Fibroblast of skin of back (primary cell): ENCODE measurements at regions not wholly inside any gene's neighbourhood (a gene's known extent, or its start where the extent isn't known, plus 50 kb on each side); places are given as distances from the start of the nearest gene placed in this dataset.
"Not testable (repeated sequence)": the region's sequence is repeated elsewhere in the genome, so short reads cannot be mapped to it uniquely, and the experiment has no call there.

Experiments used
- DNase-seq: peaks from one replicate; pipeline ENCODE4 v3.0.0-alpha.2; 2013

DNA sequence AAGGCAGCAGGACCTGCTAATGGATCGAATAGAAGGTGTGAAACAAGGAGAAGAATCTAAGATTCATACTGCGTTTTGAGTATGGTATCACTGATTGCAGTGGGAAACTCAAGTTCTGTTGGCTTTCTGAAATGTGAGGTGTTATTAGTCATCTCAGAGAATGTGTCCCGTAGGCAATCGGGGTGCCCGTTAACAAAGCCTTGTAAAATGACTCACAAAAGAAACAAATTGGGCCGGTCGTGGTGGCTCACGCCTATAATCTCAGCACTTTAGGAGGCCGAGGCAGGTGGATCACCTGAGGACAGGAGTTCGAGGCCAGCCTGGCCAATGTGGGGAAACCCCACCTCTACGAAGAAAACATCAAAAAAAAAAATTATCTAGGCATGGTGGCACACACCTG is 118.2 kb upstream of the C7orf33 start:
- DNase-seq, result no peak

DNA sequence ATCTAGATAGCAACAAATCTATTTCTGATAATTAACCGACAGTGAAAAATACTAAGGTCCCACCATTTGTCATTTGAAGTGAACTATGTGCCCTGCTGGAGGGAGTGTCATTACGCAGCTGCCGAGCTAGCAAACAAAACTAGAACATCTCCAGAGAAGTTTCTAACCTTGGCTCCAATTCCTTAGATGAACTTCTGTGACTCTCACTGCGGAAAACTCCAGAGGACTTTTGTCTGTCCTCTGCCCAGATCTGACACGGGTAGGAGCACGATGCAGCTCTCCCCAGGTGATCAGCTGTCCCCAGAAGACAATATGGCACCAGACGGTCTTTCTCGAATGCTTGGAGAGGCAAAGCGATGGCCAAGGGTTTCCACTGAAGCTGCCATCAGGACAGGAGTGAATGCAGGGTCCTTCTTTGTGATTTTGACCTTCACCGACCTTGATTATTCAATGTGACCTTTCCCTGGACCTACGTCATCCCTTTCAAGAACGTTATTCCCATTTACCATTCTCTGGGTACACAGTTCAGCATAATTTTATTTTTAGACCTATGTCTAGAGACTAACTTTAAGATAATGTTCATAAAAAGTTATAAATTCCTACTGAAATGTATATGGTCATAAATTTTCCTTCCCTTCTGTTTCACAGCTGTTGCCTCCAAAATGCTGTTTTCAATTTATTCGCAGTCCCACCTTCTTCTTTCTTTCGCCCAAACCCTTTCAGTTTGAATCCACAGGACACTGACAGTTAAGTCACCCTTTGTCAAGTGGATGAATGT is 116.7 kb upstream of the C7orf33 start:
- DNase-seq, result no peak

DNA sequence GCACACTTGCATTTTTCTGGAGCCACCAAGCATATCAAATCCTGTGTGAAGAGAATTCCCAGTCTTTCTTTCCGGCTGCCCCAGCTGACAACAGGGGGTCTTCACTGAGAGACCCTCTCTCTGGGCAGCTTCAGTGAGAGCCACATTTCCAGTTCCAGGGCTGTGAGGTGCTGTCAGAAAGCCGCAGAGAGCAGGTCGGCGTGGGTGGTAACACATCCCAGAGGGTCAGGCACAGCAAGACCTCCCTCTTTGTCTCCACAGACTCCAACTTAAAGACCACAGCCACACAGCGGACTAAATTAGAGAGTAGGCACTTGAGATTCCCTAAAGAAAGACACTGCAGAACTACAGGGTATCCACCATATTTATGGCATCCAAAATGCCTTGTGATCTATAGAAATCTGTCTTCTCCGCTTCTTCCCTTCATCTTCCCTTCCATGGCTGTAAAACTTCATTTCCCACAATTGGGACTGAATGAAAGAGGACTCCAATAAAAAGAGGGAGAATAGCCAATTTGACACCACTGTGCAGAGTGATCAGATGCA is 116.0 kb upstream of the C7orf33 start:
- no peak for DNase-seq

DNA sequence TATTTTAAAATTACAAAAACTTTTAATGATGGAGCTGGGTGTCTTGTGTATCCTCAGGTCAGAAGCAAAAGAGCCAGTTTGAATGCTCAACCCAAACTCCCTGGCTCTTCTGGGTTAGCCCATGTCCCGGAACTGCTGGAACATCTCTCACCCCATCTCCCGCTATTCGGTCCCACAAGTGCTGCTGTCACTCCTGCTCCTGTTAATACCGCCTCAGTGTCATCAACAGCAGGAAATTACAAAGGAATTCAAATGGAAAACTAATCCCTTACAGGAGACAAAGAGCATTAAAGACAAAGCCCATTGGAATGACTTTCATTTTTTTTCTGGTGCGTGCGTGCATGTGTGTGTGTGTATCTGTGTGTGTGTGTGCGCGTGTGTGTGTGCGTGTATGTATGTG is 112.0 kb upstream of the C7orf33 start:
- no peak for DNase-seq

DNA sequence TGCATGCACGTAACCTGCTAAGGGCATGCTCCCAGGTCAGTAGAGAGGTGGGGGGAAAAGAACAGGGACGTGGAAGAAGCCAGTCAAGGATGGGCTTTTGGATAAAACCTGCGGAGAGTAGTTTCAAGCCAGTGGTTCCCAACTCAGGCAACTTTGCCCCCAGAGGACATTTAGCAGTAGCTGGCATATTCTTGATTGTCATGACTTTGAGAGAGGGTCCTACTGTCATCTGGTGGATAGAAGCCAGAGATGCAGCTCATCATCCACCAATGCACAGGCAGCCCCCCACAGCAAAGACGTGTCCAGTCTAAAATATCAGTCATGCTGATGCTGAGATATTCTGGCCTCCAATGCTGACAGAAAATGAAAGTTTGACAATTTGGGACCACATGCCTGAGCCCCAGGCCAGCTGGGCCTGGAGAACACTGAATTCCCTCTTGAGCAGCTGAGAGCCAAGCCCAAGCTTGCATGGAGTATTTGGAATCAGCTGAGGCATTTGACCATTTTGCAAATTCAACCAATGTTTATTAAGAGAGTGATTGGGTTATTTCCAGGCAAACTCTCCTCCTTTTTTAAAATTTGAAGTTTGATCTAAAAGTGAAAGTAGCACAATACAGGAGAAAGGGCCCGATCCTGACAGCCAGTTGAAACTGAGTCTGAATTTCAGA is 110.0 kb upstream of the C7orf33 start:
- no peak for DNase-seq

DNA sequence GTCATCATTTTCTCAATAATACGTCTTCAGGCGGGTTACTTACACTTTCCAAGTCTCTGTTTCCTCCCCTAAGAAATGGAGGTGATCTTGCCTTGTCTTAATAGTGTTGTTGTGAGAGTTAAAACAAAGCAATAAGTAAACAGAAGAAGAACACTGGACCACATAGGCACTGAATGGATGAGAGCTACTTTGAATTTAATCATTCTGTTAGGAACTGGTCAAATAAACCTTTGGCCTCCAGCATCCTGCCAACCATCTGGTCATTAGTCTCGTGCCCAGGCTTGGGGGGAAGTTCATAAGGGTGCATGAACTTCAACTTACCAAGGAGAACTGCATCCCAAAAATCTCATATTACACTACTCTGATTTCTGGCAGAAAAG is 109.4 kb upstream of the C7orf33 start:
- no peak for DNase-seq

DNA sequence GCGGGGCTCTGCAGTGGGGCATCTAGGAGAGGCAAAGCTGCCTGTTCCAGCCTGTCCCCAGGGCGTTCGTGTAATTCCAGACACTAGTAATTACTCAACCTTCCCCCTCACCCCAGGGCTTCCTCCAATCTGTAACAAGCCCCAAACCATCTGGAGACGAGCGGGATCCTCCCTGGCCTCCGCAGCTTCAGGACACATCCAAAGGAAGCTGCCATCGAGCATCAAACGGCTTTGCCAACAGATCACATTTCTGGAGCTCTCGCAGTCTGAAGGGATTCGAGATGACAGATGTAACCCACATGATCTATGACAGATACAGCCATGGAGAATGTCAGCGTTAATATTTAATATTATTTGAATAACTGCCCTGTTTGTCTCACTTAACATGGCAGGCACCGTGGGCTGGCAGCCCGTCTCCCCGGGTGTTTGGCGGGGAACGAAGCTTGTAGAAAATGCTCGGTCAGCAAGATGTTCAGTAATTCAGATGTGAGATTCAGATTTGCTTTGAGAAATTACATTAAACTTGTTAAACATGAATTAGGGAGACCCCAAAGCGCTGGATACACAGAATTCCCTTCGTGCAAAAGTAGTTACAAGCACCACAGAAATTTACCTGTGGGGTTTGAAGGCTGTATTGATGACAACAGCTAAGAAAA is 108.5 kb upstream of the C7orf33 start:
- DNase-seq, result no peak

DNA sequence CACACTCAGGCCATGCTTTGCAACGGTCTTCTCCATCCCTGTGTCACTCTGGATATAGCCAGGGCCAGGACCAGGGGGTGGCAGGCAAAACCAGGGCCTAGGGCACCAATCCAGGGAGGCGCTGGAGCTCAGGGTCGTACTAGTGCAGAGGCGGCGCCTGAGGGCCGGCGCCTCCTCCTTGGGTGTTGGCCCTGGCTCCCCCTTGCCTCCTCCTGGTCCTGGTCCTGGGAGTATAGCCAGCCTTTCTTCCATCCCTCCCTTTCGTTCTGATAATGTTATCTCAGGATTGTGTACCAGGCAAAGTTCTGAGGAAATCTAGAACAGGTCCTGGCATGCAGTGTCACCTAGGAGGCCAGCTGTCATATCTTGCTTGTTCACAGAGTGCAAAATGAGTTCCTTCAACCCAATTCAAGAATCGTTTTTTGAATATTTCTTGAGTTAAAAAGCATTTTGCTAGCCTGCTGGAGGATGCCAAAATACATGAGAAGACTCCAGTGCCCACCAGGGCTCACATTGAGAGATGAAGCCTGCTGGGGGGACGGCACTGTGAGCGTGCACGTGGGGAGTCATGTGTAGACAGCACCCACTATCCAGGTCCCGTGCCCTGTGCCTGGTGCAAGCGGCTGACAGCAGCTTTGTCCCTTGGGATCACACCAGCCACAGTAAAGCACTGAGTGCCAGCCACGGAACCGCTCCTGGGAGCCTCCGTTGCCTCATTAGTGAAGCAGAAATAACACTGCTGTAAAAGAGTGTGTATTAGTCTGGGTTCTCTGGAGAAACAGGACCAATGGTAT is 106.9 kb upstream of the C7orf33 start:
- no peak for DNase-seq

DNA sequence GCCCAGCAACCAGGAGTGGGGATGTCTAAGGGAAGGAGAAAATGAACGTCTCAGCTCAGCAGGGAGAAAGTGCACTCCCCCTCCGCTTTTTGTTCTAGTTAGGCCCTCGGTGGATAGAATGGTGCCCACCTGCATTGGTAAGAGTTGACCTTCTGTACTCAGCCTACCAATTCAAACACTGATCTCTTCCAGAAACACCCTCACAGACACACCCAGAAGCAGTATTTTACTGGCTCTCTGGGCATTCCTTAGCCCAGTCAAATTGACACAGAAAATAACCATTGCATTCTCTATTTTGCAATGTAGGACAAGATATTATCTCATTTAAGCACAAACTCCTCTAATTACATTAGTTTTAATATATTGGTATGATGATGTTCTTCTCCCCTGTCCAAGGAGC is 106.1 kb upstream of the C7orf33 start:
- no peak for DNase-seq

DNA sequence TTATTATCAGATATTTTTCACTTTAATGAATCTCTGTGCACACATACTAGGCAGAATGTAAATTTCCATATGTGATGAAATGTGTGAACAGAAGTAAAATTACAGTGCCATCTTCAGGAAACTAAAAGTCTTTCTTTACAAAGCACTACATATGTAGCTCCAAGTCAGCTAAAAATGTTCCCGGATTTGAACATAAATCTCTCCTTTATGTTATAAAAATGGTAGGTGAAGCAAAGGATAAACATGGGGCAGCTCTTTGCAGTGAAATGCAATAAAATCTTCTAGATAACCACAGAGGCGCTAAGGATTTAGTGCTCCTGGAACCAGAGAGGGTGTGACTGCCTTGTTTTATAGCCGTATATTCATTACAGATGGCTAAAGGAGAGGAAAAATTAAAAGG is 104.9 kb upstream of the C7orf33 start:
- DNase-seq, result no peak

DNA sequence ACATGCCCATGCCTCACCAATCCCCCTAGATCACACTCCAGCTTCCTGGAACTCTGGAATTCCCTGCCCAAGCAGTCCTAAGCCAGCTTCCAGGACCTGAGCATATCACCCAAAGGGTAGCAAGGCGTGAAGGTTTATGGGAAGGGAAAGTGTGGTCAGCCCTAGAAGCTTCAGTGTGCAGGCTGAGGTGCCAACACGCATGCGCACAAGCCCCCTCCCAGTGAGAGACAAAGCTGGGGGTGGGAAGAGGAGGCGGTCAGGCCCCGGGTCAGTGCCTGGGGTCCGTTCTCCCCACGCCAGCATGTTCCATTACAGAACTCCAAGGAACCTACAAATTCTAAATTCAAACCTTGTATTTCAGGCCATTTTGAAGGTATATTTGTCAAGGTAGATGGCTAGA is 103.6 kb upstream of the C7orf33 start:
- no peak for DNase-seq

DNA sequence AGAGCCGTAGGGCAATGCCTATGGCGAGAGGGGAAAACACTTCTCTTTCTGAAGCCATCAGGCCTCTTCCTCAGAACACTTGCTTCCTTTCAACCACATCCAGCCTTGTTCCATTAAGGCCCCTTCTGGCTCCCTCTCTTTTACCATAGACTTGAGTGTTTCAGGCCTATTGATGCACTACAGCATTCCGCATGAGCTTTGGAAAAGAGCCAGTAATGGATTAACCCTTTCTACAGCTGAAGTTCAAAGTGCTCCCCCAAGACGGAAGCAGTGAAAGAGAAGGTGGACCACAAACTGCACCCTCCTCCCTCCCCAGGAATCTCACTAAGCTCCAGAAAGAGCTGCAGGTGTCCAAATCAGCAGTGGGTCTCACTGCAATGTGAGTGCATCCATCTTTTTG is 102.7 kb upstream of the C7orf33 start:
- DNase-seq, result no peak

DNA sequence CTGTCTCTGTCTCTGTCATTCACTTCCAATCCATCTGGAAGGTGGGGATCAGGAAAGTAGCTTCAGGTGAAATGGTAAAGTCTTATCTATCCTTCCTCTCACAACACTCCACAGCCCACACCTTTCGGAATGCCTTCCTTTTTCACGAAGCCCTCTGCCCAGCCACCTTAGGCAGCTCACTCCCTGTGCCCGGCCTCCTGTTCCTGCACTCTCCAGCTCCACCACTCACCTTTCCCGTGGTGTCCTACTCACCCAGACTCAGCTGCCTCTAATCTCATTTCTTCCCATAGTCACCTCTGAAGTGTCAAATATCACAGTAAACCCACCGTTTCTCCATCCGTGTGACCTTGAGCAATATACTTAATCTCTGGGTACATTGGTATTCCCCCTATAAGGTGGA is 100.9 kb upstream of the C7orf33 start:
- no peak for DNase-seq

DNA sequence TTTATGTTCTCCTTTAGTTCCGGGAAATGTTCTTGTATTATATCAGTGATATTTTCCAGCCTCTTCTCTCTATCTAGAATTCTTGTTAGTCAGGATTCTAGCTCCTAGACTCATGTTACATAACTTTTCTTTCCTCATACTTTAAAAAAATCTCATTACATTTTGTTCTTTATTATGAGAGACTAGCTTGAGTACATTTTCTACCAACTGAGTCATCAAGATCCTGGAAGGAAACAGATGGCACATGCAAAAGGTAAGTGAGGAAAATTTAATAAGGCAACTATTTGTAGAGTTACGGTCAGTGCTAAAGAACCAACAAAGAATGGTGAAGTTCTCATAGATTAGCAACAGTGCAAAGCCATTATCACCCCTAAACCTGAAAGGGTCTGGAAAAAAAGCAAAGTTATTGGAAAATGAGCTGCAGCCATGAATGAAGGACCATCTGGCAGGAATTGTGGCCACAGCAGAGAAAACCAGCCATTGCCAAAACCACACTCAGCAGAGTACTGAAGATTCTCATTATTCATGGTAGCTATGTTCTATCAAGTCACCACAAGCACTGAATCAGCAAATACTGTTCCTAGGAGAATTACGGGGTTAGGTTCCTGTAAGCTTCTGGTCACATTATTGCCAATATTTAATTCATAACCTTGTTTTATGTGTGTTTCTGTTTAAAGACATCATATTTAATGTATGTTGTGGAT is 98.3 kb upstream of the C7orf33 start:
- no peak for DNase-seq

DNA sequence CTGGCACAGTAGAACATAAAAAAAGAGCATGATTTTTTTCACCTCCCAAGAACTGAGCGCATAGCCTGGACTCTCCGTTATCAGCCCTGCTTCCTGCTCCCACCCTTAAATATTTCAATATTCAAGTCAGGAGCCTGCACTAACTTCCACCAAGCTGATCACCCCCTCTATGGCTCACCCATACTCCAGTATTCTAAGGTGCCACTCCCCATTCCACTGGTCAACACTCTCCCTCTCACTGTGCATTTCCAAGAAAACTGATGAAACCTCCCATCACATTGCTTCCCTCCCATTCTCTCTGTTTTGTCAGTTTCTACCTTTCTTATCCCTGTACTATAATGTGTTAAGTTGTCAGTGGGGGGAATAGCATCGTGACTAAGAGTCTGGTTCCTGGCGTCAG is 95.0 kb upstream of the C7orf33 start:
- no peak for DNase-seq

DNA sequence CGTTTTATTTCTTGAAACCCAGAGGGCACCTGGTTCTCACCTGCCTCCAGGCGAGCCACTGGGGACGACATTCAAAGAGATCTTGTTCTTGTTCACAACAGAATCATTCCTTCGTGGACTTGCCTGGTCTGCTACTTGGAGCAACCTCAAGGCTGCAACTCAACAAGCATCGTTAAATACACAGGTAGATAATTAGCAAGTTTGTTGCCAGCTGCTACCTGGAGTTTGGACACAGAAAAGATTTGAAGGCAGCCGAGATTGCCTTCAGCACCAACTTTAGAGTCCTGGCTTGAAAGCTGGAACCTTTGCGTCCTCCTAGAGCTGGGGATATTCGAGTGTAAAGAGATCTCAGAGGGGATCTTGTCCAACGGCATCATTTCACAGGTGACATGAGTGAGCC is 89.6 kb upstream of the C7orf33 start:
- DNase-seq, result no peak

DNA sequence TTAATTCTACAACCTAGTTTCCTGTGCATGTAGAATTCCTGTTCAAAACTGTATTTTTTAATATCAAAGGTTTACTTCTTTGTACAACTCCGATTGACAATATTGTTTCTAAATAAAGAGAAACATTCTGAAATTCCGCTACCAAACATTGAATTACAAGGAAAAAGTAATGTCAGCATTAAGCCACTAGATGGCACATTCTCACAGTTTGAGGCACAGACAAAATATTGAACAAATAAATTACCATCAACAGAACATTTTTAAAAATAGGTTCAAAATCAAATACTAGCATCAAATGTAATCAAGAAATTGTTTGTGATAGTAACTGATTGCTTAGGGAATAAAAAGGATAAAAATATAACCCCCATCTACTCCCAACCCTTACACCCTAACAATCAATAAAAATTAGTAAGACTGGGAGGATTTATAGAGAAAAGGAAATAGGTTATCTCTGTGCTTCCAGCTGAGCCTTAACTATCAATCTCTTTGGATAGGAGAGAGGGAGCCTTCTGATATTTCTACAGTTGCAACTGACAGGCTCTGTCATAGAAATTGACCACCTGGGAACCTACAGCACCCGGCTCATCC is 86.6 kb upstream of the C7orf33 start:
- peak; percentile 33 for DNase-seq

DNA sequence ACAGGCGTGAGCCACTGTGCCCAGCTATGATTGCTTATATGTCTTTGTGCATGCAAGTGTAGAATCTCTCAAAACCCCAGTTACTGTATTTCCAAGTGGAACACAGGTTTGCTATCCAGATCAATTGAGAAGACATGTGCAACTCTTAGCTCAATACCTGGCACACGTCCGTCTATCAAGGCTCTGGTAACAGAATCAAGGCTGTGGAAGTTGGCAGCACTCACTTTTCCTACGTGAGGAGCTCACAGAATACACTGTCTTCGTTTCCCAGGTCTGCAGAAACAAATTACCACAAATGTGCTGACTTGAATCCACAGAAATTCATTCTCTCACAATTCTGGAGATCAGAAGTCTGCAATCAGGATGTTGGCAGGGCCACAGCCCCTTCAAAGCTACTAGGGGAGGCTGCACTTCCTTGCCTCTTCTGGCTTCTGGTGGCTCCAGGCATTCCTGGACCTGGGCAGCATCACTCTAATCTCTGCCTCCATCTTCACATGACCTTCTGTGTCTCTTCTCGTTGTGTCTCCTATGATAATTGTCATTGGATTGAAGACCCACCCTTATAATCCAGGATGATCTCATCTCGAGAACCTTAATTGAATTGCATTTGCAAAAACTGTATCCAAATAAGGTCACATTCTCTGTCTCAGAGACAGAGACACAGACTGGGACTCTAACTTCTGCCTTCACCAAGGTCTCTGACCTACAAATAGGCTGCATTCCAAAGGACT is 84.8 kb upstream of the C7orf33 start:
- DNase-seq, result peak; percentile 18

DNA sequence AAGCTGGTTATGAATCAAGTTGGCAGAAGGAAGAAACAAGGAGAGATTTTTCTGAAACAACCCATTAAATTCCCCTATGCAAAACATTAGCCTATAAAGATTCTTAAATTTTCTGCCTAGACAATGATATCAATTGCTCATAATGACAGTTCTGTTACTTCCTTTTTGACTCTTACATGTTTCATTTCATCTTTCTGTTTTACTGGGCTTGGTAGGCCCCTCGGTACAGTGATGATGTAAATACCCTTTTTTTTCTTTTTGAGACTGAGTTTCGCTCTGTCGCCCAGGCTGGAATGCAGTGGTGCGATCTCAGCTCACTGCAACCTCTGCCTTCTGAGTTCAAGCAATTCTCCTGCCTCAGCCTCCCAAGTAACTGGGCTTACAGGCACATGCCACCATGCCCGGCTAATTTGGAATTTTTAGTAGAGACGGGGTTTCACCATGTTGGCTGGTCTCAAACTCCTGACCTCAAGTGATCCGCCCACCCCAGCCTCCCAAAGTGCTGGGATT is 83.4 kb upstream of the C7orf33 start:
- not testable (repeated sequence) for DNase-seq

DNA sequence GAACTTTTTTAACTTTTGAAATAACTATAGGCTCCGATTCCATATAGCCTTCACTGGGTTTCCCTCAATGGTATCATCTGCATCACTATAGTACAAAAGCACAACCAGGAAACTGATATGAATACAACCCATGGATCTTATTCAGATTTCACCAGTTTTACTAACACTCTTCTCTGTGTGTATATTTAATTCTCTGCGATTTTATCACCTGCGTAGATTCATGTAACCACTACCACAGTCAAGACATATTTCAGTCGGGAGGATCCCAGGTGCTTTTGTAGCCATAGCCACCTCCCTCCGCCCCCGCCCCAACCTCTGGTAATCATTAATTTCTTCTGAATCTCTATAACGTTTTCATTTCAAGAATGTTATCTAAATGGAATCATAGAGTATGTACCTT is 82.8 kb upstream of the C7orf33 start:
- no peak for DNase-seq

DNA sequence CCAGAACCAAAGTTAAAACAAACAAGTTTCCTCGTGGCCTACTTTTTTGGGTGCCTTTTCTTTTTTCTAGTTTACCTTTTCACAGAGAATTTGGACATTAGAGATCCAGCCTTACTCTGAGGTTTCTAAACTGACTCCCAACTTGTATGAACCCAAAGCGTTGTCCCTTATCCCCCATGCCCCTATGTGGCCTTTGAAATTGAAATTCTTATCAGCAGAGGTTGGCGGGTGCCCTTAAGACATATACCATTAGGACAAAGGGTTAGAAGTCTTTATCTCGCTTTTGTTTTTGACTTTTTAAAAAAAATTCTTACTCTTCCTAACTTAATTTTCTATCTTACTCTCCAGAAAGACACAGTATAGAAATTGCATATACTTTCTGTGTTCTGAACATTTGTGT is 76.3 kb upstream of the C7orf33 start:
- DNase-seq, result no peak
